KMS-11 (cell line): ENCODE measurements at regions not wholly inside any gene's neighbourhood (a gene's known extent, or its start where the extent isn't known, plus 50 kb on each side); places are given as distances from the start of the nearest gene placed in this dataset.

Experiments used
- H2AFZ ChIP-seq: fragments of 200-600 bp; sonication (generic); 2 replicates; pipeline ENCODE4 v1.6.1; 2016; ENCODE audit warnings: antibody characterized with exemption, mixed run types, low read depth
- H3K27ac ChIP-seq: fragments of 200-600 bp; sonication (generic); 2 replicates; pipeline ENCODE4 v1.6.1; 2016; ENCODE audit warnings: mild to moderate bottlenecking, mixed run types
- H3K27me3 ChIP-seq: fragments of 200-600 bp; sonication (generic); 2 replicates; pipeline ENCODE4 v1.6.1; 2017; ENCODE audit warnings: mild to moderate bottlenecking, low read depth, mixed run types, moderate library complexity; ENCODE audit not compliant: insufficient read depth
- H3K36me3 ChIP-seq: fragments of 200-600 bp; sonication (generic); 2 replicates; pipeline ENCODE4 v1.6.1; 2017; ENCODE audit warnings: mild to moderate bottlenecking, mixed run types; ENCODE audit not compliant: insufficient read depth
- H3K4me1 ChIP-seq: fragments of 200-600 bp; sonication (generic); 2 replicates; pipeline ENCODE4 v1.6.1; 2016; ENCODE audit warnings: mild to moderate bottlenecking, low read depth, mixed run types; ENCODE audit not compliant: poor library complexity, severe bottlenecking
- H3K4me2 ChIP-seq: fragments of 200-600 bp; sonication (generic); 2 replicates; pipeline ENCODE4 v1.7.0; 2016; ENCODE audit warnings: mild to moderate bottlenecking, mixed run types
- H3K4me3 ChIP-seq: fragments of 200-600 bp; sonication (generic); IDR thresholded peaks from 2 replicates; pipeline ENCODE4 v1.6.1; 2017; ENCODE audit warnings: low read depth, low read length, mixed read lengths; ENCODE audit not compliant: insufficient read depth
- H3K79me2 ChIP-seq: fragments of 200-600 bp; sonication (generic); 2 replicates; pipeline ENCODE4 v1.6.1; 2016; ENCODE audit warnings: low read depth, mixed run types; ENCODE audit not compliant: insufficient read depth
- H3K9ac ChIP-seq: fragments of 200-600 bp; sonication (generic); 2 replicates; pipeline ENCODE4 v1.6.1; 2016; ENCODE audit warnings: mild to moderate bottlenecking, mixed run types
- H4K20me1 ChIP-seq: fragments of 200-600 bp; sonication (generic); 2 replicates; pipeline ENCODE4 v1.6.1; 2016; ENCODE audit warnings: mild to moderate bottlenecking, mixed run types; ENCODE audit not compliant: insufficient read depth
- CTCF ChIP-seq: fragments of 200-600 bp; sonication (generic); conservative IDR thresholded peaks from 2 replicates; pipeline ENCODE4 v1.6.1; 2017; ENCODE audit warnings: low read depth, mild to moderate bottlenecking, antibody characterized with exemption, low read length, moderate library complexity, mixed read lengths

- TF ChIP-seq CTCF, result no peak
- no peaks in the 10 kb centered on the region for H3K27me3 ChIP-seq
- H3K4me3 ChIP-seq, result no peak overlapping the region
- no peaks in the 10 kb centered on the region for H4K20me1 ChIP-seq
- no peak overlapping the region for H3K9ac ChIP-seq
- H3K36me3 ChIP-seq, result no peaks in the 10 kb centered on the region
- no peak overlapping the region for H3K27ac ChIP-seq
- no peak overlapping the region for H3K4me2 ChIP-seq
- H2AFZ ChIP-seq, result no peak overlapping the region
- H3K79me2 ChIP-seq, result no peaks in the 10 kb centered on the region
- no peaks in the 10 kb centered on the region for H3K4me1 ChIP-seq
These were observed 360.1 kb upstream of the GOLIM4 start for GRCh38 chr3:168455814-168456213.

GRCh38 chr3:168453623-168454022, 357.9 kb upstream of the GOLIM4 start:
- H4K20me1 ChIP-seq, result no peaks in the 10 kb centered on the region
- H3K4me3 ChIP-seq, result no peak overlapping the region
- no peaks in the 10 kb centered on the region for H3K4me1 ChIP-seq
- H3K4me2 ChIP-seq, result no peak overlapping the region
- no peaks in the 10 kb centered on the region for H3K27me3 ChIP-seq
- no peak overlapping the region for H2AFZ ChIP-seq
- TF ChIP-seq CTCF, result no peak
- H3K79me2 ChIP-seq, result no peaks in the 10 kb centered on the region
- no peak overlapping the region for H3K27ac ChIP-seq
- no peak overlapping the region for H3K9ac ChIP-seq
- H3K36me3 ChIP-seq, result no peaks in the 10 kb centered on the region

- no peak for TF ChIP-seq CTCF
- Histone ChIP-seq H3K27ac (no peak overlapping the region), H3K27me3 (no peaks in the 10 kb centered on the region), H3K4me1 (no peaks in the 10 kb centered on the region), H3K4me3 (no peak overlapping the region), H2AFZ (no peak overlapping the region), H3K4me2 (no peak overlapping the region), H3K36me3 (no peaks in the 10 kb centered on the region), H4K20me1 (no peaks in the 10 kb centered on the region), H3K9ac (no peak overlapping the region), H3K79me2 (no peaks in the 10 kb centered on the region)
These were observed 348.2 kb upstream of the GOLIM4 start for GRCh38 chr3:168443965-168444364.

- H3K27me3 ChIP-seq, result no peaks in the 10 kb centered on the region
- no peaks in the 10 kb centered on the region for H3K36me3 ChIP-seq
- no peaks in the 10 kb centered on the region for H3K79me2 ChIP-seq
- H3K9ac ChIP-seq, result no peak overlapping the region
- no peaks in the 10 kb centered on the region for H4K20me1 ChIP-seq
- no peak overlapping the region for H3K27ac ChIP-seq
- H3K4me3 ChIP-seq, result no peak overlapping the region
- H3K4me1 ChIP-seq, result no peaks in the 10 kb centered on the region
- TF ChIP-seq CTCF, result no peak
- no peak overlapping the region for H2AFZ ChIP-seq
- no peak overlapping the region for H3K4me2 ChIP-seq
These were observed 346.8 kb upstream of the GOLIM4 start for GRCh38 chr3:168442502-168442901.
